IPS-20b (cell line): ENCODE measurements at regions not wholly inside any gene's neighbourhood (a gene's known extent, or its start where the extent isn't known, plus 50 kb on each side); places are given as distances from the start of the nearest gene placed in this dataset.

Source experiments
- H3K27ac ChIP-seq: one replicate; pipeline ENCODE4 v1.5.1; 2013; ENCODE audit warnings: low read length
- H3K27me3 ChIP-seq: 2 replicates; pipeline ENCODE4 v1.6.1; 2013; ENCODE audit warnings: mild to moderate bottlenecking, low read length, inconsistent platforms; ENCODE audit not compliant: insufficient read depth
- H3K36me3 ChIP-seq: 2 replicates; pipeline ENCODE4 v1.6.1; 2013; ENCODE audit warnings: low read depth, mild to moderate bottlenecking, inconsistent platforms, low read length, moderate library complexity; ENCODE audit not compliant: insufficient read depth
- H3K4me1 ChIP-seq: 2 replicates; pipeline ENCODE4 v1.6.1; 2013; ENCODE audit warnings: mild to moderate bottlenecking, control low read depth, inconsistent platforms, low read length, moderate library complexity; ENCODE audit not compliant: insufficient read depth
- H3K4me3 ChIP-seq: 2 replicates; pipeline ENCODE4 v1.5.1; 2013; ENCODE audit warnings: mild to moderate bottlenecking, low read length, inconsistent platforms
- H3K9ac ChIP-seq: 2 replicates; pipeline ENCODE4 v1.6.1; 2013; ENCODE audit warnings: low read depth, mild to moderate bottlenecking, inconsistent platforms, low read length, moderate library complexity
- H3K9me3 ChIP-seq: 2 replicates; pipeline ENCODE4 v1.6.1; 2013; ENCODE audit warnings: mild to moderate bottlenecking, low read depth, low read length, inconsistent platforms; ENCODE audit not compliant: insufficient read depth

DNA sequence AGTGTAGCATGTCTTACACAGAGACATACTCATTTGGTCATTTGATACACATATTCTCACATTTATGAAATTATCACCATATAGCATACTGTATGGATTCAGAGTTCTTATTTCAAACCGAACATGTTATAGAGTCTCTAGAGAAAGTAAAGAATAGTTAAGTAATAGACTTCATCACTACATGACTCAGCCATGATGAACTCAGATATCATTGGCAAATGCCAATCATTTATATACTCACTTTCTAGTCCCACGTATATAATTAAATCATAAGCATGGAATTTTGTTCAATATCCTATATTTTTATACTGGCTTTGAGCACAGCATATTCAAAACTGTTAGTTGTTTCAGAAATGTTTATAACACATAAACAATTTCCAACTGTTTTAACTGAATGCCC lies 749.9 kb downstream of the HACE1 start:
- H3K4me3 ChIP-seq: no peak overlapping the region
- H3K9me3 ChIP-seq: no peaks in the 10 kb centered on the region
- H3K27ac ChIP-seq: no peak overlapping the region
- H3K27me3 ChIP-seq: no peaks in the 10 kb centered on the region
- H3K36me3 ChIP-seq: no peaks in the 10 kb centered on the region
- H3K4me1 ChIP-seq: no peaks in the 10 kb centered on the region
- H3K9ac ChIP-seq: no peak overlapping the region

DNA sequence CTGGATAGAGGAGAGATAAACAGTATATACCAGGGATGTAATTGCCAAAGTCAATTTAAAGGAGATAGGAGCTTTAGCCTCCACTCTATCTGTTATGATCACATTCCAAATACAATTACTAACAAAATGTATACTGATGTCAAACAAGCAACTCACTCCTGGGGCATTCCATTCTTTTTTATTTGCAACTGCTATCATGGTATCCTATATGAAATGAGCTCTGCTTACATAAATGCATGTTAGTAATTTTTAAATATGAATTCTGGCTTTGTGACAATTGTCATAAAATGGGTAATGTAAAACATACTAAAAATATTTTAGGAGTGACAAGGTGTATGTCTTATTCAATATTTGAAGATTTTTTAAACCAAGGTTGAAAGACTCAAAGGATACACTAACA lies 751.1 kb downstream of the HACE1 start:
- H3K27ac ChIP-seq: no peak overlapping the region
- no peaks in the 10 kb centered on the region for H3K9me3 ChIP-seq
- H3K36me3 ChIP-seq: no peaks in the 10 kb centered on the region
- H3K4me3 ChIP-seq: no peak overlapping the region
- no peaks in the 10 kb centered on the region for H3K27me3 ChIP-seq
- no peaks in the 10 kb centered on the region for H3K4me1 ChIP-seq
- no peak overlapping the region for H3K9ac ChIP-seq

DNA sequence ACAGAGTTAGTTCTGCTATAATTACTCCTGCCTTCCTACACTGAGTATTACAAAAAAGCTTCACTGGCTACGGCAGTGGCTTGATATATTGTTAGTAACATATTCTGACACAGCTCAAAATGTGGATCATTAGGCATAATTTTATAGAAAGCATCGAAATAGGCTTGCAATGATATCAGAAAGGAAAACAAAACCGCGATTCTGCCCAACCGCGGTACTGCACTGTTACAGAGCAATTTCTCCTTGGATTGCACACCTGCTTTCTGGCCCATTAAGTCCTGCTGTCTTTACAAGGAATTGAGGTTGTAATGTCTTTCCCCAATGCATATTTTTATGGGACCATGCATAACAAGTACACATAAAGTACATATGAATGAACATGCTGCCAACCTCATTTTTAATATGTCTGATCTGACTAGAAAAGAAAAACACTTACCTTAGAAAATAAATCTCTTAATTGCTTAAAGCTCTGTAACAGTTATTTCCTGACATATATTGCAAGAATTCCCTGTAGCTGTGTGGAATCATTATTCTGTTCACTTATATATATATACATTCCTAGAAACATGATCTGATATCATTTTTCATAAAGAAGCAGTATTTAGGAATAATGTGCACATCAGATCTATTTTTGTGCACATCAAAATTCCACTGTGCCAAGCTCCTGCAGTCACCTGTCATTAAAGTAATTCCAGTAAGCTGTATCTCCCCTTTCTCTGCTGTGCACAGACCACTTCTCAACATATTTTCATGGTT lies 763.9 kb downstream of the HACE1 start:
- Histone ChIP-seq H3K4me1 (no peaks in the 10 kb centered on the region), H3K4me3 (no peak overlapping the region), H3K9me3 (no peaks in the 10 kb centered on the region), H3K36me3 (no peaks in the 10 kb centered on the region), H3K27me3 (no peaks in the 10 kb centered on the region), H3K27ac (no peak overlapping the region), H3K9ac (no peak overlapping the region)

DNA sequence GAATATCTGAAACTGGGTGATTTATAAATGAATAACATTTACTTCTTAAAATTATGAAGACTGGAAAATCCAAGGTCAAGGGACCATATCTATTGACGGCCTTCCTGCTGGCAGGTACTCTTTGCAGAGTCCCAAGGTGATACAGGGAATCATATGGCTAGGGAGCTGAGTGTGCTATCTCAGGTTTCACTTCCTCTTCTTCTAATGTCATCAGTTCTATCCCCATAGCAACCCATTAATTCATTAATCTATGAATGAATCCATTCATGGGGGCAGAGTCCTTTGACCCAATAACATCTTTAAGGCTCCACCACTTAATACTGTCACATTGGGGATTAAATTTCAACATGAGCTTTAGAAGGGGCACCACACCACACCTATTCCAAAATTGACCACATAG lies 772.0 kb downstream of the HACE1 start:
- H3K27me3 ChIP-seq: no peaks in the 10 kb centered on the region
- no peak overlapping the region for H3K4me3 ChIP-seq
- no peak overlapping the region for H3K9ac ChIP-seq
- H3K9me3 ChIP-seq: no peaks in the 10 kb centered on the region
- no peak overlapping the region for H3K27ac ChIP-seq
- H3K4me1 ChIP-seq: no peaks in the 10 kb centered on the region
- no peaks in the 10 kb centered on the region for H3K36me3 ChIP-seq

DNA sequence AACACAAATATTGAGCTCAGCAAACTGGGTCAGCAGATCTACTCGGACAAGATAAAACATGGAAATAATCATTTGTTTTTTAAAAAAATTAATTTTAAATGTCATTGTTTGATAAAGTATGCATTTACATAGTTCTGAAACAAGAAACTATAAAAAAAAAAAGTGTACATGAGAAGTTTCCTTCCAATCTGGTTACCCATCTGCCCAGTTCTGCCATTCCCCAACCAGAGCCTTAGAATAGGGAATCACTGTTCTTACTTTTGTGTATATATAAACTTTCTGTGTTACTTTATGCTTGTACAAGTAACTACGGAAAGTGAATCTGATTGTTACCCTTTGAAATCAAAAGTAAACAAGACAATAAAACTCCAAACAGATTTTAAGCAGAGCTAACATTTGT lies 791.4 kb downstream of the HACE1 start:
- no peaks in the 10 kb centered on the region for H3K36me3 ChIP-seq
- H3K27me3 ChIP-seq: no peaks in the 10 kb centered on the region
- H3K9ac ChIP-seq: no peak overlapping the region
- no peaks in the 10 kb centered on the region for H3K9me3 ChIP-seq
- H3K4me3 ChIP-seq: no peak overlapping the region
- no peaks in the 10 kb centered on the region; the same call in 1 of the 2 replicates for H3K4me1 ChIP-seq
- no peak overlapping the region for H3K27ac ChIP-seq

DNA sequence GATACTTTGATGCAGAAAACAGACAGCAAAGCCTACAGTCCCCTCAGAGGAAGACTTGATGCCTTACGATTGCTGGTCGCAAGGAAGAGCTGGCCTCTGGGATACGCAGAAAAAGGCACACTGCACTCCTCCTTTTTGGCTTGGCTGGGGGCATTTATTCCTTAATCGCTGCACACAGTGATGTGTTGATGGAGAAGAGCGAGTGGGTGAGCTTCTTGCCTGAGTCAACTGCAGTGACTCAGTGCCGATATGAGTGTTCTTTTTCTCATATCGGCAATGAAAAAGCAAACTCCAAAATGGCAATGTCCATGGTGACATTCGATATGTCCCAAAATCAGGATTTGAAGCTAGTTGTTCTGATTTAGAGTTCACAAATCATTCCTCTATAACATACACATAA lies 794.8 kb downstream of the HACE1 start:
- Histone ChIP-seq H3K9me3 (no peaks in the 10 kb centered on the region), H3K4me3 (no peak overlapping the region), H3K27ac (no peak overlapping the region), H3K9ac (no peak overlapping the region), H3K36me3 (no peaks in the 10 kb centered on the region), H3K4me1 (no peaks in the 10 kb centered on the region; the same call in 1 of the 2 replicates), H3K27me3 (no peaks in the 10 kb centered on the region)

DNA sequence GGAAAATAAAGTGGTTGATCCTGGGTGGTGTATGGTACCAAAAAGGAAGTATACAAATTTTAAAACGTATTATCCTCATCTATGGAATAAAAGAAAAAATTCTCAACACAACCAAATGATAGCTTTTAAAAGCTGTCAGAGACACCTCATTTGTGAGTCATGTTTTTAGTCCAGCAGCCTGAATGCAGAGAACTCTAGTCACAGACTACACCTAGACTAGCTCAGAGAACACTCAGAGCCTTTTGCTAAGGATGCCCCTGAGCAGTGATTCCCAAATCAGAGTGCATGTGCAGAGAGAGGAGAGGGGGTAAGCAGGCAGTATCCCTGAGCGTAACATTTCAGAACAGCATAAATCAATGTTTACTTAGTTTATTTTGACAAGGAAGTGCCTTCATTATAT lies 809.3 kb downstream of the HACE1 start:
- Histone ChIP-seq H3K27ac (no peak overlapping the region), H3K4me3 (no peak overlapping the region), H3K9me3 (no peaks in the 10 kb centered on the region), H3K9ac (no peak overlapping the region), H3K27me3 (no peaks in the 10 kb centered on the region), H3K4me1 (no peaks in the 10 kb centered on the region), H3K36me3 (no peaks in the 10 kb centered on the region)

DNA sequence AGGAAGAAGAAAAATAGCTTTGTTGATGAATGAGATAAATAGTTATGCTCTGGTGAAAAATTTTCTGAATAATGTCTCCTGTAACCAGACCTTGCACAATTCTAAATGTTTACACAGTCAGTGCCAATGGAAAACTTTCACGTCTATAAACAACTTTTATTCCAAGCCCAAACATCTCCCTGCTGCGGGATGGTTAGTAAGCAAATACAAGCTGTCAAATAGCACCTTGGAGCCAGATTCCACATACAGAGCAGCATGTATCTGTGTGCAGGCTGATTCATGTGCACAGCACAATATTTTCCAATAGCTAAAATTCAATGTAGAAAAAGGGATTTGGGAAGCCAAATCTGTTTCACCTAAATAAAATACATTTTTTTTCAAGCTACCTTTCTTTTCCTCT lies 813.3 kb downstream of the HACE1 start:
- Histone ChIP-seq H3K4me1 (no peaks in the 10 kb centered on the region), H3K27me3 (no peaks in the 10 kb centered on the region), H3K9ac (no peak overlapping the region), H3K36me3 (no peaks in the 10 kb centered on the region), H3K27ac (no peak overlapping the region), H3K4me3 (no peak overlapping the region), H3K9me3 (no peaks in the 10 kb centered on the region)

DNA sequence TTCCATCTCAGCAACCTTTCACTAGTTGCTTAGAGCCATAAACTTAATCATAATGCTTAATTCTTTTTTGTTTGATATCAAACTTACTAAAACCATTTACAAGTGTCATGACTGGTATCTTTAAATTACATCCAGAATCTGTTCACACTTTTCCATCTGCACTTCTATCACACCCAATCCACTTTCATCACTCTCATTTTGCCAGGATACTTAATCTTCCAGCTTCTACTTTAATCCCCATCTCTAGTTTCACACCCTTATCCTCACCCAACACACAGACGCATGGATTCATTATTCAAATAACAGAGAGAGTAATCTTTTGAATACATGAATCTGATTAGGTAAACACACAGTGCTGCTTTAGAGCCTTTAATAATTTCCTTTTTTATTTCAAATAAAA lies 828.4 kb downstream of the HACE1 start:
- no peaks in the 10 kb centered on the region for H3K27me3 ChIP-seq
- H3K36me3 ChIP-seq: no peaks in the 10 kb centered on the region
- no peak overlapping the region for H3K9ac ChIP-seq
- no peaks in the 10 kb centered on the region for H3K9me3 ChIP-seq
- no peak overlapping the region for H3K27ac ChIP-seq
- no peak overlapping the region for H3K4me3 ChIP-seq
- H3K4me1 ChIP-seq: no peaks in the 10 kb centered on the region

DNA sequence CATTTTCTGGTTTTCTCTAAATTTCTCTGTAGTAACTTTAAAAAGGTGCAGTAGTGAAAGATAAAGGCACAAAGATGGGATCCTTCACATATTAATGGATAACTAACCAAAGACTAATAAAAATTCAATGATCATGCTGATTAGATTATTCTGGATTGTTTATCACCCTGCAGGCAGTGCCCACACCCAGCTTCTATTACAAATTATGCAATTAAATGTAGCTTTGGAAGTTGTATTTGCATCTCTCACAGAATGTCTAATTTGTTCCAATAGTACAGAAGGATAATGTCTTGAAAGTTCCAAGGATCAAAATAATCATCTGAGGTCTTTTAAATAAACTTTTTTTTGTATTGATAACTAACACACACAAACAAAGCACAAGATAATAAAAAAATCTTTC lies 837.6 kb downstream of the HACE1 start:
- Histone ChIP-seq H3K36me3 (no peaks in the 10 kb centered on the region), H3K4me3 (no peak overlapping the region), H3K27me3 (no peaks in the 10 kb centered on the region), H3K4me1 (no peaks in the 10 kb centered on the region), H3K9ac (no peak overlapping the region), H3K9me3 (no peaks in the 10 kb centered on the region), H3K27ac (no peak overlapping the region)

DNA sequence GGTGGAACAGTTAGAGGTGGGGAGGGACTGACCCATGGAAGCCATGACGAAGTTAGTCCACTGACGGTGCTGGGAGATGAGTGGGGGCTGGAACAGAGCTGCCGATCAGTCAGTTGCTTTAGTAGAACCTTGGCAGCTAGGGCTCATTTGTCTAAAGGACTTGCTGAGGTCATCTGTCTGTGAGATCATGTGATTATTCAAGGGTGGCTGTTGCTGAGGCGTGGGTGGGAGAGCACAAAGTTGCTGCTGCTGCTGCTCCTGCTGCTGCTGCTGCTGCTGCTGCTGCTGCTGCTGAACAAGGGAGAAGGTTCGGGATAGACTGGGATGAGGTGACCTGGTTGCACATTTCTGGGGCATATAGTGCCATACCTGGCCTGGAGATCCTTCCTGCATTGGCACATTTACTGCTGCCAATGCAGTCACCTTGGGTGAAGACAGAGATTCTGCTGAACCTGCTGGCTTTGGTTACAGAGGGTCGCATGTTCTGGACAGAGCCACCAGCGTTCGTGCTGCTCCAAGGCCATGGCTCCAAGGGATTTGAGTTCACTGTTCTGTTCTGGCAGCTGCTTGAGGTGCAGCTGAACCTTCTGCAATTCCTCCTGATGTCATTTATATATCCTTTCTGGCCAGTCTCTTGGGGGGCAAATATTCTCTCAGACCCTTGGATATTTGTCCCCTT lies 840.5 kb downstream of the HACE1 start:
- H3K4me1 ChIP-seq: peaks cover under 1% of the 10 kb centered on the region; the same call in 1 of the 2 replicates
- no peak overlapping the region for H3K9ac ChIP-seq
- no peak overlapping the region for H3K4me3 ChIP-seq
- no peaks in the 10 kb centered on the region for H3K36me3 ChIP-seq
- H3K9me3 ChIP-seq: no peaks in the 10 kb centered on the region
- no peak overlapping the region for H3K27ac ChIP-seq
- no peaks in the 10 kb centered on the region for H3K27me3 ChIP-seq
